PC-9 (cell line): ENCODE measurements at regions not wholly inside any gene's neighbourhood (a gene's known extent, or its start where the extent isn't known, plus 50 kb on each side); places are given as distances from the start of the nearest gene placed in this dataset.
A peak's percentile ranks its signal among the peaks of the same experiment; 100 is the strongest.

Source experiments
- BruUV-seq: library from RNA; stranded (reverse); fragments of 400-500 nt; replicated peaks from 2 replicates; lab custom pipeline; 2021; lab: Mats Ljungman, UMichigan
- CTCF ChIA-PET: fragments of 300-600 bp; sonication (Branson Sonifier 250); formaldehyde crosslinking; loops from one replicate; lab custom pipeline; 2022; ENCODE audit warnings: antibody characterized with exemption; lab: Charles Lee
- POLR2A ChIA-PET: fragments of 300-600 bp; sonication (Branson Sonifier 250); formaldehyde crosslinking; loops from one replicate; lab custom pipeline; 2022; ENCODE audit warnings: antibody characterized with exemption; ENCODE audit not compliant: unreplicated experiment; lab: Charles Lee
- DNase-seq, 2 experiments: peaks; one replicate each; pipeline versions ENCODE4 v3.0.0 to v3.0.0-alpha.2; 2015 to 2022; ENCODE audit warnings: mixed read lengths in 1 of 2
- H2AFZ ChIP-seq: fragments of 200-600 bp; sonication (generic); 2 replicates; pipeline ENCODE4 v1.8.1; 2017; ENCODE audit warnings: antibody characterized with exemption
- H3F3A ChIP-seq: fragments of 200-600 bp; sonication (generic); 2 replicates; pipeline ENCODE4 v1.8.1; 2017; ENCODE audit warnings: antibody characterized with exemption, mild to moderate bottlenecking, low read depth; ENCODE audit not compliant: insufficient read depth
- H3K27ac ChIP-seq: fragments of 200-600 bp; sonication (generic); 2 replicates; pipeline ENCODE4 v1.6.1; 2016; ENCODE audit warnings: mixed run types
- H3K27me3 ChIP-seq: fragments of 200-600 bp; sonication (generic); 2 replicates; pipeline ENCODE4 v1.6.1; 2016; ENCODE audit warnings: low read depth, mixed run types; ENCODE audit not compliant: insufficient read depth
- H3K36me3 ChIP-seq: fragments of 200-600 bp; sonication (generic); 2 replicates; pipeline ENCODE4 v1.6.1; 2016; ENCODE audit warnings: low read depth, mixed run types
- H3K4me1 ChIP-seq: fragments of 200-600 bp; sonication (generic); replicated peaks from 2 replicates; pipeline ENCODE4 v1.6.1; 2016; ENCODE audit warnings: mixed run types; ENCODE audit not compliant: insufficient read depth
- H3K4me2 ChIP-seq: fragments of 200-600 bp; sonication (generic); 2 replicates; pipeline ENCODE4 v1.6.1; 2017; ENCODE audit warnings: mixed run types
- H3K4me3 ChIP-seq: fragments of 200-600 bp; sonication (generic); 2 replicates; pipeline ENCODE4 v1.6.1; 2016; ENCODE audit warnings: mixed run types
- H3K79me2 ChIP-seq: fragments of 200-600 bp; sonication (generic); 2 replicates; pipeline ENCODE4 v1.6.1; 2017; ENCODE audit warnings: low read depth, mixed run types
- H3K9me2 ChIP-seq: fragments of 200-600 bp; sonication (generic); 2 replicates; pipeline ENCODE4 v1.8.1; 2017; ENCODE audit warnings: mild to moderate bottlenecking; ENCODE audit not compliant: insufficient read depth
- H3K9me3 ChIP-seq: fragments of 200-600 bp; sonication (generic); 2 replicates; pipeline ENCODE4 v1.8.1; 2016; ENCODE audit warnings: low read depth; ENCODE audit not compliant: insufficient read depth
- H4K20me1 ChIP-seq: fragments of 200-600 bp; sonication (generic); 2 replicates; pipeline ENCODE4 v1.8.1; 2017; ENCODE audit not compliant: insufficient read depth
- CTCF ChIP-seq: fragments of 200-600 bp; sonication (generic); conservative IDR thresholded peaks from 2 replicates; pipeline ENCODE4 v1.6.1; 2017; ENCODE audit warnings: mixed run types, antibody characterized with exemption, mild to moderate bottlenecking, moderate library complexity
- EZH2 ChIP-seq: fragments of 200-600 bp; sonication (generic); IDR thresholded peaks from 2 replicates; pipeline ENCODE4 v1.8.0; 2017; ENCODE audit warnings: antibody characterized with exemption, low read depth
- intact Hi-C: fragments of 100-400 bp; cut with micrococcal nuclease; formaldehyde crosslinking; loops from one replicate; pipeline ENCODE4 v1.10.0; 2022; ENCODE audit not compliant: unreplicated experiment

GRCh38 chr6:156420172-156420993 lies 356.8 kb upstream of the ARID1B start:
- H3K9me3 ChIP-seq: peaks cover 7% of the 10 kb centered on the region; the same call in 1 of the 2 replicates
- ChIA-PET CTCF (no interaction called here), POLR2A (no interaction called here)
- no peaks in the 10 kb centered on the region for H3K36me3 ChIP-seq
- no peaks in the 10 kb centered on the region for H3K27me3 ChIP-seq
- TF ChIP-seq CTCF (no peak), EZH2 (no peak)
- H3K27ac ChIP-seq: no peak overlapping the region
- intact Hi-C loops: no loop called here
- H4K20me1 ChIP-seq: no peaks in the 10 kb centered on the region
- H3K4me1 ChIP-seq: peaks cover 23% of the 10 kb centered on the region
- no peaks in the 10 kb centered on the region for H3K9me2 ChIP-seq
- H2AFZ ChIP-seq: no peak overlapping the region
- H3K4me3 ChIP-seq: no peak overlapping the region
- no TSS peak for BruUV-seq
- no peak overlapping the region for H3K4me2 ChIP-seq
- H3F3A ChIP-seq: no peaks in the 10 kb centered on the region
- H3K79me2 ChIP-seq: no peaks in the 10 kb centered on the region
- DNase-seq: no peak

GRCh38 chr6:156419594-156419993 lies 357.6 kb upstream of the ARID1B start:
- Histone ChIP-seq H3K4me3 (no peak overlapping the region), H3K4me1 (peaks cover 23% of the 10 kb centered on the region), H3K9me2 (no peaks in the 10 kb centered on the region), H3K79me2 (no peaks in the 10 kb centered on the region), H3K36me3 (no peaks in the 10 kb centered on the region), H3K9me3 (peaks cover 7% of the 10 kb centered on the region; the same call in 1 of the 2 replicates), H3K27me3 (no peaks in the 10 kb centered on the region), H3F3A (no peaks in the 10 kb centered on the region), H2AFZ (no peak overlapping the region), H3K4me2 (no peak overlapping the region), H3K27ac (no peak overlapping the region), H4K20me1 (no peaks in the 10 kb centered on the region)
- intact Hi-C loops: no loop called here
- TF ChIP-seq EZH2 (no peak), CTCF (no peak)
- BruUV-seq: no TSS peak
- ChIA-PET POLR2A (no interaction called here), CTCF (no interaction called here)
- no peak for DNase-seq

- no peaks in the 10 kb centered on the region for H3K27me3 ChIP-seq
- BruUV-seq: no TSS peak
- H3K27ac ChIP-seq: no peak overlapping the region
- TF ChIP-seq CTCF (no peak), EZH2 (no peak)
- H3K4me3 ChIP-seq: no peak overlapping the region
- CTCF ChIA-PET: no interaction called here
- no peaks in the 10 kb centered on the region for H3K79me2 ChIP-seq
- no peaks in the 10 kb centered on the region for H4K20me1 ChIP-seq
- no peaks in the 10 kb centered on the region for H3F3A ChIP-seq
- peaks cover 23% of the 10 kb centered on the region for H3K4me1 ChIP-seq
- POLR2A ChIA-PET: no interaction called here
- 0 out of 2 replicates have a peak overlapping the region, but pooled peaks have one; percentile 28 for H2AFZ ChIP-seq
- DNase-seq: no peak
- intact Hi-C loops: no loop called here
- H3K9me2 ChIP-seq: no peaks in the 10 kb centered on the region
- no peaks in the 10 kb centered on the region for H3K36me3 ChIP-seq
- no peak overlapping the region for H3K4me2 ChIP-seq
- H3K9me3 ChIP-seq: peaks cover 7% of the 10 kb centered on the region; the same call in 1 of the 2 replicates
Observed at GRCh38 chr6:156418253-156418652, 358.9 kb upstream of the ARID1B start.
